PC-9 (cell line): ENCODE measurements at regions not wholly inside any gene's neighbourhood (a gene's known extent, or its start where the extent isn't known, plus 50 kb on each side); places are given as distances from the start of the nearest gene placed in this dataset.

Experiments
- BruUV-seq: library from RNA; stranded (reverse); fragments of 400-500 nt; replicated peaks from 2 replicates; lab custom pipeline; 2021; lab: Mats Ljungman, UMichigan
- CTCF ChIA-PET: fragments of 300-600 bp; sonication (Branson Sonifier 250); formaldehyde crosslinking; loops from one replicate; lab custom pipeline; 2022; ENCODE audit warnings: antibody characterized with exemption; lab: Charles Lee
- POLR2A ChIA-PET: fragments of 300-600 bp; sonication (Branson Sonifier 250); formaldehyde crosslinking; loops from one replicate; lab custom pipeline; 2022; ENCODE audit warnings: antibody characterized with exemption; ENCODE audit not compliant: unreplicated experiment; lab: Charles Lee
- DNase-seq, 2 experiments: peaks; one replicate each; pipeline versions ENCODE4 v3.0.0 to v3.0.0-alpha.2; 2015 to 2022; ENCODE audit warnings: mixed read lengths in 1 of 2
- H2AFZ ChIP-seq: fragments of 200-600 bp; sonication (generic); 2 replicates; pipeline ENCODE4 v1.8.1; 2017; ENCODE audit warnings: antibody characterized with exemption
- H3F3A ChIP-seq: fragments of 200-600 bp; sonication (generic); 2 replicates; pipeline ENCODE4 v1.8.1; 2017; ENCODE audit warnings: antibody characterized with exemption, mild to moderate bottlenecking, low read depth; ENCODE audit not compliant: insufficient read depth
- H3K27ac ChIP-seq: fragments of 200-600 bp; sonication (generic); 2 replicates; pipeline ENCODE4 v1.6.1; 2016; ENCODE audit warnings: mixed run types
- H3K27me3 ChIP-seq: fragments of 200-600 bp; sonication (generic); 2 replicates; pipeline ENCODE4 v1.6.1; 2016; ENCODE audit warnings: low read depth, mixed run types; ENCODE audit not compliant: insufficient read depth
- H3K36me3 ChIP-seq: fragments of 200-600 bp; sonication (generic); 2 replicates; pipeline ENCODE4 v1.6.1; 2016; ENCODE audit warnings: low read depth, mixed run types
- H3K4me1 ChIP-seq: fragments of 200-600 bp; sonication (generic); replicated peaks from 2 replicates; pipeline ENCODE4 v1.6.1; 2016; ENCODE audit warnings: mixed run types; ENCODE audit not compliant: insufficient read depth
- H3K4me2 ChIP-seq: fragments of 200-600 bp; sonication (generic); 2 replicates; pipeline ENCODE4 v1.6.1; 2017; ENCODE audit warnings: mixed run types
- H3K4me3 ChIP-seq: fragments of 200-600 bp; sonication (generic); 2 replicates; pipeline ENCODE4 v1.6.1; 2016; ENCODE audit warnings: mixed run types
- H3K79me2 ChIP-seq: fragments of 200-600 bp; sonication (generic); 2 replicates; pipeline ENCODE4 v1.6.1; 2017; ENCODE audit warnings: low read depth, mixed run types
- H3K9me2 ChIP-seq: fragments of 200-600 bp; sonication (generic); 2 replicates; pipeline ENCODE4 v1.8.1; 2017; ENCODE audit warnings: mild to moderate bottlenecking; ENCODE audit not compliant: insufficient read depth
- H3K9me3 ChIP-seq: fragments of 200-600 bp; sonication (generic); 2 replicates; pipeline ENCODE4 v1.8.1; 2016; ENCODE audit warnings: low read depth; ENCODE audit not compliant: insufficient read depth
- H4K20me1 ChIP-seq: fragments of 200-600 bp; sonication (generic); 2 replicates; pipeline ENCODE4 v1.8.1; 2017; ENCODE audit not compliant: insufficient read depth
- CTCF ChIP-seq: fragments of 200-600 bp; sonication (generic); conservative IDR thresholded peaks from 2 replicates; pipeline ENCODE4 v1.6.1; 2017; ENCODE audit warnings: mixed run types, antibody characterized with exemption, mild to moderate bottlenecking, moderate library complexity
- EZH2 ChIP-seq: fragments of 200-600 bp; sonication (generic); IDR thresholded peaks from 2 replicates; pipeline ENCODE4 v1.8.0; 2017; ENCODE audit warnings: antibody characterized with exemption, low read depth
- intact Hi-C: fragments of 100-400 bp; cut with micrococcal nuclease; formaldehyde crosslinking; loops from one replicate; pipeline ENCODE4 v1.10.0; 2022; ENCODE audit not compliant: unreplicated experiment

- Histone ChIP-seq H2AFZ (no peak overlapping the region), H3K4me2 (no peak overlapping the region), H3K4me3 (no peak overlapping the region), H3K36me3 (no peaks in the 10 kb centered on the region), H3K27me3 (peaks cover 85% of the 10 kb centered on the region), H3K9me2 (no peaks in the 10 kb centered on the region), H3K79me2 (no peaks in the 10 kb centered on the region), H4K20me1 (no peaks in the 10 kb centered on the region), H3F3A (no peaks in the 10 kb centered on the region), H3K4me1 (no peaks in the 10 kb centered on the region), H3K9me3 (no peaks in the 10 kb centered on the region), H3K27ac (no peak overlapping the region)
- no peak for DNase-seq
- intact Hi-C loops = no loop called here
- BruUV-seq = no TSS peak
- CTCF ChIA-PET = no interaction called here
- TF ChIP-seq EZH2 (no peak), CTCF (no peak)
- POLR2A ChIA-PET = no interaction called here
These were observed 394.0 kb upstream of the MON1B start for GRCh38 chr16:76796978-76797377.

GRCh38 chr16:76797457-76797856 is 393.5 kb upstream of the MON1B start:
- intact Hi-C loops = no loop called here
- Histone ChIP-seq H3K36me3 (no peaks in the 10 kb centered on the region), H3K9me3 (no peaks in the 10 kb centered on the region), H3K27me3 (peaks cover 84% of the 10 kb centered on the region), H3K4me2 (no peak overlapping the region), H2AFZ (no peak overlapping the region), H3K4me3 (no peak overlapping the region), H3K4me1 (no peaks in the 10 kb centered on the region), H3F3A (no peaks in the 10 kb centered on the region), H3K27ac (no peak overlapping the region), H3K9me2 (no peaks in the 10 kb centered on the region), H4K20me1 (no peaks in the 10 kb centered on the region), H3K79me2 (no peaks in the 10 kb centered on the region)
- POLR2A ChIA-PET = no interaction called here
- BruUV-seq = no TSS peak
- DNase-seq = no peak
- CTCF ChIA-PET = no interaction called here
- TF ChIP-seq EZH2 (no peak), CTCF (no peak)

GRCh38 chr16:76800196-76800595 is 390.8 kb upstream of the MON1B start:
- no peaks in the 10 kb centered on the region for H3F3A ChIP-seq
- intact Hi-C loops = no loop called here
- ChIA-PET POLR2A (no interaction called here), CTCF (no interaction called here)
- H3K79me2 ChIP-seq = no peaks in the 10 kb centered on the region
- H3K36me3 ChIP-seq = no peaks in the 10 kb centered on the region
- H3K4me2 ChIP-seq = no peak overlapping the region
- no peak overlapping the region for H3K4me3 ChIP-seq
- no peaks in the 10 kb centered on the region for H4K20me1 ChIP-seq
- TF ChIP-seq CTCF (no peak), EZH2 (no peak)
- no TSS peak for BruUV-seq
- H3K27me3 ChIP-seq = peaks cover 62% of the 10 kb centered on the region
- H3K9me2 ChIP-seq = no peaks in the 10 kb centered on the region
- DNase-seq = no peak
- H3K27ac ChIP-seq = no peak overlapping the region
- H3K4me1 ChIP-seq = no peaks in the 10 kb centered on the region
- no peak overlapping the region for H2AFZ ChIP-seq
- H3K9me3 ChIP-seq = no peaks in the 10 kb centered on the region
